ENCODE measurements at regions not wholly inside any gene's neighbourhood (a gene's known extent, or its start where the extent isn't known, plus 50 kb on each side); places are given as distances from the start of the nearest gene placed in this dataset.

DNA sequence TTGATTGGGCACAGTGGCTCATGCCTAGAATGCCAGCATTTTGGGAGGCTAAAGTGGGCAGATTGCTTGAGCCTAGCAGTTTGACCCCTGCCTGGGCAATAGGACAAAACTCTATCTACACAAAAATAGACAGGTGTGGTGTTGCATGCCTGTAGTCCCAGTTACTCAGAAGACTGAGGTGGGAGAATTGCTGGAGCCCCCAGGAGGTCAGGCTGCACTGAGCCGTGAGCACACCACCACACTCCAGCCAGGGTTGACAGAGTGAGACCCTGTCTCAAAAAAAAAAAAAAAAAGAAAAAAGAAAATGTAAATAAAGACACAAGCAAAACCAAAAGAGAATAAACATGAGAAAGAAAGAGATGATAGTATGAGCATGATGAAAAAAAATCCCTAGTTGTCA is 802.4 kb upstream of the ANO3 start:
- no peaks in the 10 kb centered on the region for H3K9me3 ChIP-seq (ENCODE audit: low read length)
- DNase-seq (ENCODE audit: low spot score), result no peak
- H3K27ac ChIP-seq (ENCODE audit: low read depth, low read length, poor library complexity, severe bottlenecking), result no peak overlapping the region
- POLR2A ChIA-PET, result no interaction called here
- no peaks in the 10 kb centered on the region for H4K20me1 ChIP-seq (ENCODE audit: insufficient read depth, low read length)
- CTCF ChIA-PET (ENCODE audit: unreplicated experiment), result no interaction called here
- no peak overlapping the region for H3K4me2 ChIP-seq (ENCODE audit: low read length)
- H2AFZ ChIP-seq (ENCODE audit: low read length), result no peak overlapping the region
- no peaks in the 10 kb centered on the region for H3K9me2 ChIP-seq (ENCODE audit: insufficient read depth, low read length)
- H3K79me2 ChIP-seq (ENCODE audit: insufficient read depth, low read depth, low read length), result no peaks in the 10 kb centered on the region
- no TSS peak for BruUV-seq (replicated peaks)
- no peak overlapping the region for H3K4me3 ChIP-seq (ENCODE audit: low read depth, low read length, poor library complexity, severe bottlenecking)
- H3K4me1 ChIP-seq (ENCODE audit: insufficient read depth, low read length, poor library complexity, severe bottlenecking), result no peaks in the 10 kb centered on the region
- H3K36me3 ChIP-seq (ENCODE audit: insufficient read depth, low read length), result no peaks in the 10 kb centered on the region
- intact Hi-C loops (cut with micrococcal nuclease; ENCODE audit: unreplicated experiment), result no loop called here
- TF ChIP-seq EZH2phosphoT487 (IDR thresholded peaks at IDR 0.05; ENCODE audit: borderline replicate concordance, low read depth, low read length) (no peak), CTCF (conservative IDR thresholded peaks at IDR 0.05; ENCODE audit: low read length) (no peak)

DNA sequence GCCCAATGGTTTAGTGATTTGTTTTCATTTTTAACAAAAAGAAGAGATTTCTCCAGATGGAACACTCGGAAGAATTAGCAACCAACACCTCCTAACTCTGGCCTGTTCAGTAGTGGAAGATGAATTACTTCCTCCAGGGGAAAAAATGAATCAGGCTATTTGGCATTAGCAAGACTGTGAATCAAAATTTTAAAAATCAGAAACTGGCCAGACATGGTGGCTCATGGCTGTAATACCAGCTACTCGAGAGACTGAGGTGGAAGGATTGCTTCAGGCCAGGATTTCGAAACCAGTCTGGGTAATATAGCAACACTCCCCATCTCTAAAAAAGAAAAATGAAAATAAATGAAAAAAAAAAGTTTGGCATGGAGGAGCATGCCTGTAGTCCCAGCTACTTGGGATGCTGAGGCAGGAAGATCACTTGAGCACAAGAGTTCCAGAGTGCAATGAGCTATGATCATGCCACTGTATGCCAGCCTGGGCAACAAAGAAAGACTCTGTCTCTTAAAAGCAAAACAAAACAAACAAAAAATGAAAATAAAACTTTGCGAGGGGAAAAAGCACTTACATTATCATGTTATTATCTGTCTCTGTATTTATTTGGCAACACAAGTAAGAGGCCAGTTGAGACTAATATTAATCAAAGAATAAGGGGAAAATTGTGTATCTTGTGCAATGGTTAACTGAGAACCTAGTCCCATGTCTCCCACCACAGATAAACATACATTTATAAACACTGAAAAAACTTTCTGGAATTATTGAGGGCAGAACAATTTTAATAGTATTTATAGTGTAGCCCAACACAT is 796.3 kb upstream of the ANO3 start:
- intact Hi-C loops (cut with micrococcal nuclease; ENCODE audit: unreplicated experiment), result no loop called here
- Histone ChIP-seq H3K4me3 (ENCODE audit: low read depth, low read length, poor library complexity, severe bottlenecking) (no peak overlapping the region), H3K9me3 (ENCODE audit: low read length) (no peaks in the 10 kb centered on the region), H3K4me1 (ENCODE audit: insufficient read depth, low read length, poor library complexity, severe bottlenecking) (no peaks in the 10 kb centered on the region), H3K79me2 (ENCODE audit: insufficient read depth, low read depth, low read length) (no peaks in the 10 kb centered on the region), H3K36me3 (ENCODE audit: insufficient read depth, low read length) (no peaks in the 10 kb centered on the region), H2AFZ (ENCODE audit: low read length) (no peak overlapping the region), H3K27ac (ENCODE audit: low read depth, low read length, poor library complexity, severe bottlenecking) (no peak overlapping the region), H3K9me2 (ENCODE audit: insufficient read depth, low read length) (no peaks in the 10 kb centered on the region), H4K20me1 (ENCODE audit: insufficient read depth, low read length) (no peaks in the 10 kb centered on the region), H3K4me2 (ENCODE audit: low read length) (no peak overlapping the region)
- ChIA-PET POLR2A (interaction anchor here (0.6 kb wide), 1 partner anchor 566 kb away, joined by 4 read pairs; no protein-coding TSS in a partner anchor), CTCF (ENCODE audit: unreplicated experiment) (no interaction called here)
- no peak for TF ChIP-seq EZH2phosphoT487 (IDR thresholded peaks at IDR 0.05; ENCODE audit: borderline replicate concordance, low read depth, low read length)
- TF ChIP-seq CTCF (conservative IDR thresholded peaks at IDR 0.05; ENCODE audit: low read length), result no peak
- DNase-seq (ENCODE audit: low spot score), result no peak
- BruUV-seq (replicated peaks), result no TSS peak

- Histone ChIP-seq H3K4me1 (ENCODE audit: insufficient read depth, low read length, poor library complexity, severe bottlenecking) (no peaks in the 10 kb centered on the region), H3K9me2 (ENCODE audit: insufficient read depth, low read length) (no peaks in the 10 kb centered on the region), H3K36me3 (ENCODE audit: insufficient read depth, low read length) (no peaks in the 10 kb centered on the region), H3K9me3 (ENCODE audit: low read length) (no peaks in the 10 kb centered on the region), H3K4me3 (ENCODE audit: low read depth, low read length, poor library complexity, severe bottlenecking) (no peak overlapping the region), H3K27ac (ENCODE audit: low read depth, low read length, poor library complexity, severe bottlenecking) (no peak overlapping the region), H3K79me2 (ENCODE audit: insufficient read depth, low read depth, low read length) (no peaks in the 10 kb centered on the region), H4K20me1 (ENCODE audit: insufficient read depth, low read length) (no peaks in the 10 kb centered on the region), H2AFZ (ENCODE audit: low read length) (no peak overlapping the region), H3K4me2 (ENCODE audit: low read length) (no peak overlapping the region)
- DNase-seq (ENCODE audit: low spot score), result no peak
- no TSS peak for BruUV-seq (replicated peaks)
- no peak for TF ChIP-seq EZH2phosphoT487 (IDR thresholded peaks at IDR 0.05; ENCODE audit: borderline replicate concordance, low read depth, low read length)
- TF ChIP-seq CTCF (conservative IDR thresholded peaks at IDR 0.05; ENCODE audit: low read length), result no peak
- CTCF ChIA-PET (ENCODE audit: unreplicated experiment), result no interaction called here
- POLR2A ChIA-PET, result no interaction called here
- intact Hi-C loops (cut with micrococcal nuclease; ENCODE audit: unreplicated experiment), result no loop called here
Observed at GRCh38 chr11:25536289-25536688, 795.6 kb upstream of the ANO3 start.
